SH-SY5Y (cell line): ENCODE measurements at regions not wholly inside any gene's neighbourhood (a gene's known extent, or its start where the extent isn't known, plus 50 kb on each side); places are given as distances from the start of the nearest gene placed in this dataset.

Source experiments
- GATA2 ChIP-seq: IDR thresholded peaks from 2 replicates; pipeline ENCODE4 v1.6.1; 2011; ENCODE audit warnings: mild to moderate bottlenecking, low read depth, low read length
- GATA3 ChIP-seq: IDR thresholded peaks from 2 replicates; pipeline ENCODE4 v1.6.1; 2011; ENCODE audit warnings: low read depth, mild to moderate bottlenecking, low read length, moderate library complexity

DNA sequence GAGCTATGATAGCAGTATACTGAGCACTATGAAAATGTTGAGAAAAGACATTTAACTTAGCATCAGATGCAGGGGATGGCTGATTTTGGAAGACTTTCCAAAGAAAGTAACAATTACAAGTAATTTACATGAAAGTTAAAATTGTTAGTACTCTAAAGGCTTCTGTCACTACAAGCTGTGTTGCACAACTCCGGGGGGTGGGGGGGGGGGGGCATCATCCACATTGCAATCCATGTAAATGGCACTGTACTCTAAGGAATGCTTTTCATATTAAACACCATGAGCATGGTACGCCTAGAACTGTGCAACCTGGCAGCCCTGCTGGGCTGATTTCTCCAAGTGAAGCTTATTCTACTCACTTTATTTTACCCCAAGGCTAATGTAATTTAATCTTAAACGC lies 363.4 kb downstream of the TMA16 start:
- TF ChIP-seq GATA2: no peak
- no peak for TF ChIP-seq GATA3
